HG03575 (cell line): ENCODE measurements at regions not wholly inside any gene's neighbourhood (a gene's known extent, or its start where the extent isn't known, plus 50 kb on each side); places are given as distances from the start of the nearest gene placed in this dataset.

ENCODE experiments used
- ATAC-seq: cut with Tn5 transposase; IDR thresholded peaks from one replicate; pipeline ENCODE4 v1.9.1; 2021; ENCODE audit not compliant: unreplicated experiment, insufficient number of reproducible peaks, low FRiP score; ENCODE audit errors: extremely low read depth

- no peak for ATAC-seq
These were observed 512.2 kb downstream of the LMO7 start for GRCh38 chr13:76148374-76148773.

GRCh38 chr13:76132532-76132931, 496.4 kb downstream of the LMO7 start:
- no peak for ATAC-seq

GRCh38 chr13:76131551-76131950, 495.4 kb downstream of the LMO7 start:
- no peak for ATAC-seq

- ATAC-seq, result no peak
These were observed 493.3 kb downstream of the LMO7 start for GRCh38 chr13:76129305-76130000.

- ATAC-seq, result no peak
These were observed 491.8 kb downstream of the LMO7 start for GRCh38 chr13:76127922-76128321.

- ATAC-seq, result no peak
These were observed 487.4 kb downstream of the LMO7 start for GRCh38 chr13:76123548-76123947.

- ATAC-seq, result no peak
These were observed 480.7 kb downstream of the LMO7 start for GRCh38 chr13:76116751-76117360.

- no peak for ATAC-seq
These were observed 470.6 kb downstream of the LMO7 start for GRCh38 chr13:76106763-76107162.

GRCh38 chr13:76094645-76095044, 458.5 kb downstream of the LMO7 start:
- ATAC-seq, result no peak

- no peak for ATAC-seq
These were observed 454.9 kb downstream of the LMO7 start for GRCh38 chr13:76091076-76091475.

- no peak for ATAC-seq
These were observed 450.6 kb downstream of the LMO7 start for GRCh38 chr13:76086729-76087128.

- no peak for ATAC-seq
These were observed 431.7 kb downstream of the LMO7 start for GRCh38 chr13:76067850-76068249.

GRCh38 chr13:76053181-76053580, 417.1 kb downstream of the LMO7 start:
- no peak for ATAC-seq

- no peak for ATAC-seq
These were observed 413.2 kb downstream of the LMO7 start for GRCh38 chr13:76049376-76049746.

GRCh38 chr13:76048675-76049375, 412.7 kb downstream of the LMO7 start:
- no peak for ATAC-seq

GRCh38 chr13:76048131-76048530, 412.0 kb downstream of the LMO7 start:
- ATAC-seq, result no peak

GRCh38 chr13:76043874-76044273, 407.7 kb downstream of the LMO7 start:
- ATAC-seq, result no peak

GRCh38 chr13:76038920-76039716, 403.0 kb downstream of the LMO7 start:
- ATAC-seq, result no peak

GRCh38 chr13:76036176-76036575, 400.0 kb downstream of the LMO7 start:
- ATAC-seq, result no peak

- no peak for ATAC-seq
These were observed 399.6 kb downstream of the LMO7 start for GRCh38 chr13:76035711-76036110.
